ENCODE measurements at regions not wholly inside any gene's neighbourhood (a gene's known extent, or its start where the extent isn't known, plus 50 kb on each side); places are given as distances from the start of the nearest gene placed in this dataset.

DNA sequence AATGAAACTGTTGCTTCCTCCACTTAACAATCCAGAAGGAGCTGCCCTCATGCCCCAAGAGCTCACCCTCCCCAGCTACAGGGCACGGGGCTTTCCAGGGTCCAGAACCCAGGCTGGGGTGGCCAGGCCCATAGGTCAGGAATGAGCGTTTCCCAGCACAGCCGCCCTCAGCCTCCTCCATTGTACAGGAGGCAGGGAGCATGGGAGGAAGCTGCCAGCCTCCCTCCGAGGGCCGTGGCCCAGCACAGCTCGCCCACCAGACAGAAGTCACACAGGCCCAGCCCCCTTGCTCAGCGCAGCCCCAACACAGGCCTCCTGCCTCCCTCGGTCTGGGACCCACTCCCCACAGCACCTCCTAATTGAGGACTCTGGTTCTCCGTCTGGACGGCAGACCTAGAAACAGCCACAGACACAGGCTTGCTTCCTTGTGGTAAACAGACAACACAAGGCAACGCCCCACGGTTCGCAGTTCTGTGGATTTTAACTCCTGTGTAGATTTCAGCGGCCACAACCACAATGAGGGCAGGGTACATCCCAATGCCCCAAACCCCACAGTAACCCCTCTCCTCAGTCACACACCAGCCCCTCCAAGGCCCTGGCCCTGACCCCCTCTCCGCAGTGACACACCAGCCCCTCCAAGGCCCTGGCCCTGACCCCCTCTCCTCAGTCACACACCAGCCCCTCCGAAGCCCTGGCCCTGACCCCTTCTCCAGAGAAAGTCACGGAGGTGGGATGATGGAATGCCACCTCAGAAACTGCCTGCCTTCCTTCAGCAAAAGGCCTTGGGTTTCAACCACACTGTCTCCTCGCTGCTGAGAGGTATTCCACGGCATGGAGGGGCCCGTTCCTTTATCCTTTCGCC, 173.5 kb downstream of the DLL1 start:
- TF ChIP-seq, protein P1, sequence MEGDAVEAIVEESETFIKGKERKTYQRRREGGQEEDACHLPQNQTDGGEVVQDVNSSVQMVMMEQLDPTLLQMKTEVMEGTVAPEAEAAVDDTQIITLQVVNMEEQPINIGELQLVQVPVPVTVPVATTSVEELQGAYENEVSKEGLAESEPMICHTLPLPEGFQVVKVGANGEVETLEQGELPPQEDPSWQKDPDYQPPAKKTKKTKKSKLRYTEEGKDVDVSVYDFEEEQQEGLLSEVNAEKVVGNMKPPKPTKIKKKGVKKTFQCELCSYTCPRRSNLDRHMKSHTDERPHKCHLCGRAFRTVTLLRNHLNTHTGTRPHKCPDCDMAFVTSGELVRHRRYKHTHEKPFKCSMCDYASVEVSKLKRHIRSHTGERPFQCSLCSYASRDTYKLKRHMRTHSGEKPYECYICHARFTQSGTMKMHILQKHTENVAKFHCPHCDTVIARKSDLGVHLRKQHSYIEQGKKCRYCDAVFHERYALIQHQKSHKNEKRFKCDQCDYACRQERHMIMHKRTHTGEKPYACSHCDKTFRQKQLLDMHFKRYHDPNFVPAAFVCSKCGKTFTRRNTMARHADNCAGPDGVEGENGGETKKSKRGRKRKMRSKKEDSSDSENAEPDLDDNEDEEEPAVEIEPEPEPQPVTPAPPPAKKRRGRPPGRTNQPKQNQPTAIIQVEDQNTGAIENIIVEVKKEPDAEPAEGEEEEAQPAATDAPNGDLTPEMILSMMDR (IDR thresholded peaks at IDR 0.05; ENCODE audit: borderline replicate concordance, extremely low read depth, low read length, poor library complexity, severe bottlenecking), result no peak
- no peak for TF ChIP-seq EZH2 (IDR thresholded peaks at IDR 0.05; ENCODE audit: borderline replicate concordance, low read depth, low read length, severe bottlenecking)
- H3K4me1 ChIP-seq (ENCODE audit: insufficient read depth, low read length), result no peaks in the 10 kb centered on the region
- H3K27me3 ChIP-seq (ENCODE audit: insufficient read depth, low read length, poor library complexity), result no peaks in the 10 kb centered on the region
- peaks cover 20% of the 10 kb centered on the region for H3K9me3 ChIP-seq (ENCODE audit: insufficient read depth, low read length, severe bottlenecking)
- no peak overlapping the region for H3K4me3 ChIP-seq (ENCODE audit: low read depth in 1 of 2, low read length in 2 of 2)
- no peaks in the 10 kb centered on the region for H4K20me1 ChIP-seq (ENCODE audit: insufficient read depth, low read length)
- H3K9ac ChIP-seq (ENCODE audit: low read depth, low read length), result no peak overlapping the region
- DNase-seq, result no peak
- no peak overlapping the region for H3K27ac ChIP-seq (ENCODE audit: low read length)
- no peak overlapping the region for H2AFZ ChIP-seq (ENCODE audit: low read depth, low read length)
- no peak overlapping the region for H3K4me2 ChIP-seq (ENCODE audit: insufficient read depth, low read length)
- H3K79me2 ChIP-seq (ENCODE audit: insufficient read depth, low read length), result no peaks in the 10 kb centered on the region
- no peak for ATAC-seq (ENCODE audit: insufficient read depth, low read depth)
- no peaks in the 10 kb centered on the region for H3K36me3 ChIP-seq (ENCODE audit: insufficient read depth, low read length)

DNA sequence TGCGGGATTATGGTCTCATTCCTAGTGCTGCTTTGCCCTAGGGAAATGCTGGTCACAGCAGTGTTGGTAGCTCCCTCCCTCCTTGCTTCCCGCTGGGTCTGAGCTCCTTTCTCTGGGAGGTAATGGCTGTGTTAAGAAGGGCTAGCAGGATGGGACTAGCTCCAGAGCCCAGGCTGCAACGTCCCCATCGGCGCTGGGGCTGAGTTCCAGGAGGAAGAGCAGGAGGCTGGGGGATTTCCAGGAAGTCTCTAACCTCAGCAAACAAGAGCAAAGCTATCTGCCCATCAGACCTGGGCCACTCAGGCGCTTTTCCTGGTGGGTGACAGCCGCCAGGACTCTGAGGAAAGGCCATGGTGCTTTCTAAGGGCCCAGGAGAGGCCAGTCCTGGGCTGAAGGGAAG, 174.2 kb downstream of the DLL1 start:
- DNase-seq (no peak), ATAC-seq (ENCODE audit: insufficient read depth, low read depth) (no peak)
- no peak overlapping the region for H3K9ac ChIP-seq (ENCODE audit: low read depth, low read length)
- H3K4me3 ChIP-seq (ENCODE audit: low read depth in 1 of 2, low read length in 2 of 2), result no peak overlapping the region
- peaks cover 19% of the 10 kb centered on the region for H3K9me3 ChIP-seq (ENCODE audit: insufficient read depth, low read length, severe bottlenecking)
- no peak overlapping the region for H3K27ac ChIP-seq (ENCODE audit: low read length)
- H2AFZ ChIP-seq (ENCODE audit: low read depth, low read length), result no peak overlapping the region
- no peaks in the 10 kb centered on the region for H3K4me1 ChIP-seq (ENCODE audit: insufficient read depth, low read length)
- no peaks in the 10 kb centered on the region for H4K20me1 ChIP-seq (ENCODE audit: insufficient read depth, low read length)
- TF ChIP-seq, protein P1 (IDR thresholded peaks at IDR 0.05; ENCODE audit: borderline replicate concordance, extremely low read depth, low read length, poor library complexity, severe bottlenecking), result no peak
- TF ChIP-seq EZH2 (IDR thresholded peaks at IDR 0.05; ENCODE audit: borderline replicate concordance, low read depth, low read length, severe bottlenecking), result no peak
- no peak overlapping the region for H3K4me2 ChIP-seq (ENCODE audit: insufficient read depth, low read length)
- H3K79me2 ChIP-seq (ENCODE audit: insufficient read depth, low read length), result no peaks in the 10 kb centered on the region
- no peaks in the 10 kb centered on the region for H3K36me3 ChIP-seq (ENCODE audit: insufficient read depth, low read length)
- H3K27me3 ChIP-seq (ENCODE audit: insufficient read depth, low read length, poor library complexity), result no peaks in the 10 kb centered on the region

DNA sequence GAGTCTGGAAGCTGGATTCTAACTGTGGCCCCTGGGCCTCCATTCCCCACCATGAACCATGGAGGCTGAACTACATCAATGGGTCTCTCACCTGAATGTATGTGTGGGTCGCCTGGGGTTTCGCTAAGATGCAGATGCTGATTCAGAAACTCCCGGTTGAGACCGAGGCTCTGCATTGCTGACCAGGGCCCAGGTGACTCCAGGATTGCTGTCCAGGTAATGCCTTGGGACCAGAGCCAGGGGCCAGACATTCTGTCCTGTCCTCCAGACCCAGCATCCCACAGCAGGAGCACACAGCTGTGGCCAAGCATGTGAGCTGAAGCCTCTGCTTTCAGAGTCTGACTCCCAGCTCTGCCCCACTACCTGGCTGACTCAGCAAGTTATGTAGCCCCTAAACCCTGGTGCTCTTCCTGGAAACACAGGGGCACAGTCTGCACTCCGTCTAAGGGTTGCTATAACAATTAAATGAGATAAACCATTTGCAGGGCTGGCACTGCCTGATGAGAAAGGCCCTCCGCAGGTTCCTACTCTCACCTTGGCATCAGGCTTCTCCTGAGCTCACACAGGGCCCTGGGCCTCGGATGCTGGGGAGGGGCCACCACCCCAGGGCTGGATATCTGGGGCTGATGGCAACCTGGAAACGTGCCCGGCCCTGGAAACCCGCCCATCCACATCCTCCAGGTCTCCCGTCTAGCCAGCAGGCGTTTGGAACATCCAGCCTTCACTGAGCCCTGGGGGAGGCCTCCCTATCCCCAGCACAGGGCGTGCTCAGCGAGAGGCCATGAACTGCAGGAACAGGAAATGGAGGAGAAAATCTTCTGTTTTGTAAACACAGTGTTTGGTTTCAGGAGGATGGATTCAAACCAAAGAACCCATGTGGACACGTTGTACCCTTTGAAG, 175.7 kb downstream of the DLL1 start:
- no peak for DNase-seq
- no peak for TF ChIP-seq EZH2 (IDR thresholded peaks at IDR 0.05; ENCODE audit: borderline replicate concordance, low read depth, low read length, severe bottlenecking)
- TF ChIP-seq, protein P1 (IDR thresholded peaks at IDR 0.05; ENCODE audit: borderline replicate concordance, extremely low read depth, low read length, poor library complexity, severe bottlenecking), result no peak
- Histone ChIP-seq H4K20me1 (ENCODE audit: insufficient read depth, low read length) (no peaks in the 10 kb centered on the region), H3K27ac (ENCODE audit: low read length) (no peak overlapping the region), H2AFZ (ENCODE audit: low read depth, low read length) (no peak overlapping the region), H3K27me3 (ENCODE audit: insufficient read depth, low read length, poor library complexity) (no peaks in the 10 kb centered on the region), H3K79me2 (ENCODE audit: insufficient read depth, low read length) (no peaks in the 10 kb centered on the region), H3K4me1 (ENCODE audit: insufficient read depth, low read length) (no peaks in the 10 kb centered on the region), H3K4me3 (ENCODE audit: low read depth in 1 of 2, low read length in 2 of 2) (no peak overlapping the region), H3K4me2 (ENCODE audit: insufficient read depth, low read length) (no peak overlapping the region), H3K36me3 (ENCODE audit: insufficient read depth, low read length) (no peaks in the 10 kb centered on the region), H3K9ac (ENCODE audit: low read depth, low read length) (no peak overlapping the region), H3K9me3 (ENCODE audit: insufficient read depth, low read length, severe bottlenecking) (peaks cover 10% of the 10 kb centered on the region)
- no peak for ATAC-seq (ENCODE audit: insufficient read depth, low read depth)

Data from DND-41 (cell line).